Colonic mucosa (tissue), 4 donors: ENCODE measurements at regions not wholly inside any gene's neighbourhood (a gene's known extent, or its start where the extent isn't known, plus 50 kb on each side); places are given as distances from the start of the nearest gene placed in this dataset.

Source experiments
- DNase-seq: peaks from one replicate; pipeline ENCODE4 v3.0.0-alpha.2; 2020
- H3K27ac ChIP-seq: fragments of 200-600 bp; one replicate; pipeline ENCODE4 v1.8.0; 2021
- H3K27me3 ChIP-seq: fragments of 200-600 bp; one replicate; pipeline ENCODE4 v1.8.0; 2021
- H3K36me3 ChIP-seq: fragments of 200-600 bp; one replicate; pipeline ENCODE4 v1.8.0; 2021
- H3K4me1 ChIP-seq: fragments of 200-600 bp; one replicate; pipeline ENCODE4 v1.8.0; 2021; ENCODE audit warnings: mild to moderate bottlenecking
- H3K4me3 ChIP-seq: fragments of 200-600 bp; one replicate; pipeline ENCODE4 v1.8.0; 2021
- H3K9ac ChIP-seq, 2 donors: one replicate each; pipeline ENCODE4 v1.7.0; 2013; ENCODE audit warnings: control low read depth in 2 of 2, low read depth in 2 of 2, low read length in 2 of 2
- H3K9me3 ChIP-seq: fragments of 200-600 bp; one replicate; pipeline ENCODE4 v1.8.0; 2021
- CTCF ChIP-seq: fragments of 200-600 bp; IDR thresholded peaks from one replicate; pipeline ENCODE4 v1.8.0; 2022; ENCODE audit warnings: antibody characterized with exemption, mild to moderate bottlenecking
- intact Hi-C: fragments of 100-400 bp; cut with DNase I; formaldehyde crosslinking; loops from one replicate; pipeline ENCODE4 v1.14.1; 2022
- donor health status: healthy.
- donor health status: DM: no; HTN: no; CAD: no.
- donor health status: DM: no; HTN: no; CAD: no.

GRCh38 chrX:81414630-81415029 is 212.7 kb downstream of the SH3BGRL start:
- TF ChIP-seq CTCF, result no peak
- no peaks in the 10 kb centered on the region for H3K36me3 ChIP-seq
- no peaks in the 10 kb centered on the region for H3K27me3 ChIP-seq
- H3K4me1 ChIP-seq, result no peaks in the 10 kb centered on the region
- no peak overlapping the region for H3K9ac ChIP-seq
- no peak overlapping the region for H3K4me3 ChIP-seq
- H3K9me3 ChIP-seq, result no peaks in the 10 kb centered on the region
- intact Hi-C loops, result no loop called here
- DNase-seq, result no peak
- H3K27ac ChIP-seq, result no peak overlapping the region
